HG02642 (cell line): ENCODE measurements at regions not wholly inside any gene's neighbourhood (a gene's known extent, or its start where the extent isn't known, plus 50 kb on each side); places are given as distances from the start of the nearest gene placed in this dataset.

Source experiments
- ATAC-seq: cut with Tn5 transposase; IDR thresholded peaks from one replicate; pipeline ENCODE4 v1.9.1; 2021; ENCODE audit warnings: mild to moderate bottlenecking; ENCODE audit not compliant: unreplicated experiment, poor library complexity

DNA sequence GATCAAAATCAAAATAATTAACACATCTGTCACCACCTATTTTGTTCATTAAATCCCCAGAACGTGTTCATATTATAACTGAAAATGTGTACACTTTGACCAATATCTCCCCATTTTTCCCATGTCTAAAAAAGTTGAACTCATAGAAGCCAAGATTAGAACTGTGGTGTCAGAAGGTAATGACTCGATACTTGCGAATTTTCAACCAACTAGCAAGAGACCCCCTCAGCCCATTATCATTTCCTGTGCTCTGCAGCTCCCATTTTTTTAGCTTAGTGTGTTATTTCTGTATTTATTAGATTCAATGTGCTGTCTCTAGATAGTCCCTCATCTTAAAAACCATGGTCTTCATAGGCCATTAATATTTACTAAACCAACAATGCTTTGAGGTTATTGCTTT is 248.7 kb upstream of the PIK3C3 start:
- no peak for ATAC-seq

DNA sequence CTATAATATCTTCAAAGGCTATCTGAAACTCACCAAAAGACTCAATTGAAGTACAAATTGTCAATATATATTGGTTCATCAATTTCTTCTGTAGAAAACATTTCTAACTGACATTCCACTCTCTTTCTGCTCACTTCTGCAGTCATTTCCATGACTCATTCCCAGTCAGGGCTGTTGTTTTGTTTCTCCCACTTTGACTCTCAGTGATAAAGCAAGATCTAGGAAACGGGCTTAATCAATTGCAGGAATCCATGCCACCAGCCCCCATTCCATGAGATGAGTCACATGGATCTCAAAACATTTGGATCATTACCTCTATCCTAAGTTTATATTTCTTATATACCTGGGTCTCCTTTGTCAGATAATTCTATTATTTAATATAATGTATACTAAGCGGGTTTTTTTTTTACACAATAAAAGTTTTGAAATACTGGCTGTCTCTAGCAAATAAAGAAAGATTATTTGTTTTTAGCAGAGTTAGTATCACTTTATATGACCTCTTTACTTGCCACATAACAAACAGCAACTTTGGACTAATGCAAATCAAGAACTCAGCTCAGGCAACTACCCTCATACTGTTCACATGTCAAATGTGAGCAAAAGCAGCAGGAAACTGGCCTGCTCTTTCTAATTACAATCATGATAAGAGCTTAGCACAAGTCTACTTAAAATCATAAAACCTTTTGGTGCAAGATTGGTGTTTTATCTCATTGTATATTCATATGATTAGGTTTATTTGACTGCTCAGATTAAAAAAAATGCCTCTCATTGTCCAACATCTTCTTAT is 251.1 kb upstream of the PIK3C3 start:
- ATAC-seq = no peak

DNA sequence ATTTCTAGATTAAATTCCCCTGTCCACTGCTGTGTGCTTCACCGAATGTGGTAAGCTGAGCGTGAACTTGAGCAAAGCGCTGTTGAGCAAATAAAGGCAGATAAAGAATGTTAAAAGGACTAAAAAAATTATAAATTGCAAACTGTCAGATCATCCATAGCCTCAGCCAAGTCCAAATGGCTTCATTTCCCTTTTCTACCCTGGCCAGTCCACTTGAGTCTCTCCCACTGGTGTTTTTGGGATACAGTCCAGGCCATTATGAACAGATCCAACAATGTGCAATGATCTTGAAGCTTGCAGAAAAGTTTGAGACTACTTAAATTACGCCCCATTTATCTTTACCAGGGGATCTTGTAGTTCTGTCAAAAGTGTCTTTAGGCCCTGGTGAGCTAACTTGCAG is 254.6 kb upstream of the PIK3C3 start:
- ATAC-seq = no peak

DNA sequence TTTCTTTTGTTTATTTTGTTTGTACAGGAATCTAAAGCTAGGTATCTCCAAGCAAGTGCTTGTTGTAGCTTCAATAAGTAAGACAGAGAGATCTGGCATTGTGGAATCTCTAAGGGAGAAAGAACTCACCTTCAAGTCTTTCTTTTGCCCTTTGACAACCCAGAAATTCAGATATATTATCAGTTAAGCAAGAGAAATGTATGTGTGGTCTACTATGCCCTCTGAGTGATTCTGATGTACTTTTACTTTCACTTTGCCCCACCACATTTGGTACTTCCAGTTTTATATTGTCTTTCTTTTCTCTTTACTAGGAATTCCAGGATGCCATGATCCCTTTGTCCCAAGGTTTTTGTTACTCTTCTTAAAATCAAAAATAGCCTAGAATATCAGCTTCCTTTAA is 259.6 kb upstream of the PIK3C3 start:
- ATAC-seq = no peak

DNA sequence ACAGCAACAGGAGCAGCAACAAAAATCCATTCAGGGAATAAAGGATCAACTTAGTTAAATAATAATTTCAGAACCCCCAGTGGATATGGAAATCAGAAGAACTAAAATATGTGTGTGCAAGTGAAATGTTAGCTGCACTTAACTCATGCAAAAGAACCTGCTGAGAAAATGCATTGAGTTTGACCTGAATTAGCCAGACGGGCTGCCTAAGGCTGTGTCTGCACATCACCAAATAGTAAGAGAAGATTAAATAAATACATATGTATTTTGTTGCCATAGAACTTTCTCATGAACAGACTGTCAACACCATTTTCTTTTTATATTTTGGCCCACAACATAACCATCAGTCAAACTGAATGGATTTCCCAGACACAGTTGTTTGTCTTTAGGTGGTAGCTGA is 262.0 kb upstream of the PIK3C3 start:
- no peak for ATAC-seq

DNA sequence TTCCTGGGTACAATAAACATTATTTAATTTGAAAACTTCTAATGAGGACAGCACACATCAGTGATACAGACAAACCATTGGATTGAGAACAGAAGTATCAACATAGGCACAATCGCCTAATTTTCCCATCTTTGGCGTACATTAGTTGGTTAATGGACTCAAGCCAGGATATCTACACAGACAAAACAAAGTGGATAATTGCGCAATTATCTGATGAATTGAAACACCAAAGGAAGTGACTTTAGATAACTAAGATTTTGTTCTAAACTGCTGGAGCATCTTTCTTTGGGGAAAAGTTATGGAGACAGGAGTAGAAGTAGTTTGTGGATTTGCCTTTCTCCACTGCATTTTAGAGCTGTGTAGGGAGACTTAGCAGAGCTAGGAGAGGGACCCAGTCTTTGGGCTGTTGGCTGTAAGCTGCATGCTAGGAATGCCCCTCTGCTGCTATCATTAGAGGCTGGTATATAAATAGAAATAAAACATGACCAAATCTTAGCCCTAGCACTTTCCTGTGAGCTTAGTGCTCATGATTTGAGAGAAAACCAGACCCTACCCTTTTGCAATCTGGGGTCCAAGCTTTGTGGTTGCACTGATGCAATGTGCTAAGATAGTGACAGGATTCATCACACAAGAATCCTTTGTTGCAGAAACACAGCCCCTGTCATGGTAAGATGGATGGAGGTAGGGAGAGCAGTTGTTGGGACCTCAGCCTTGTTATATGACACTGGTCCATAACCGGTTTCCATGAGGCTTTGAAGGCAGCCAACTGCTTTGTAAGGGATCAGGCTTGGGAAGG is 264.5 kb upstream of the PIK3C3 start:
- ATAC-seq = no peak

DNA sequence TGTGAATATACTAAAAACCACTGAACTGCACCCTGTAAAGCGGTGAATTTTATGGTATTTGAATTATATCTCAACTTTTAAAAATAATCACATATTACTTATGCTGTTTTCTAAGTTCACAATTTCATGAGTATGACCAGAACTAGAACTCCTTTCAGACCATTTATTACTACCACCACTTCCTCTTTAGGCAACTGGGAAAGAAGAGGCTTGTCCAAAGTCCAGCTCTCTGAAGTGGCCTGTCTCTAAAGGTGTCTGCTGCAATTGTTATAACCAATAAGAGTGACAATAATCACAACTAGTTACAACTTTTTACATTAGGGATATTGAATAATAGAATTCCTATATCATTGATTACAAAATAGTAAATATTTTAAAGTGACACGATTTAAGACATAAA is 267.9 kb upstream of the PIK3C3 start:
- no peak for ATAC-seq

DNA sequence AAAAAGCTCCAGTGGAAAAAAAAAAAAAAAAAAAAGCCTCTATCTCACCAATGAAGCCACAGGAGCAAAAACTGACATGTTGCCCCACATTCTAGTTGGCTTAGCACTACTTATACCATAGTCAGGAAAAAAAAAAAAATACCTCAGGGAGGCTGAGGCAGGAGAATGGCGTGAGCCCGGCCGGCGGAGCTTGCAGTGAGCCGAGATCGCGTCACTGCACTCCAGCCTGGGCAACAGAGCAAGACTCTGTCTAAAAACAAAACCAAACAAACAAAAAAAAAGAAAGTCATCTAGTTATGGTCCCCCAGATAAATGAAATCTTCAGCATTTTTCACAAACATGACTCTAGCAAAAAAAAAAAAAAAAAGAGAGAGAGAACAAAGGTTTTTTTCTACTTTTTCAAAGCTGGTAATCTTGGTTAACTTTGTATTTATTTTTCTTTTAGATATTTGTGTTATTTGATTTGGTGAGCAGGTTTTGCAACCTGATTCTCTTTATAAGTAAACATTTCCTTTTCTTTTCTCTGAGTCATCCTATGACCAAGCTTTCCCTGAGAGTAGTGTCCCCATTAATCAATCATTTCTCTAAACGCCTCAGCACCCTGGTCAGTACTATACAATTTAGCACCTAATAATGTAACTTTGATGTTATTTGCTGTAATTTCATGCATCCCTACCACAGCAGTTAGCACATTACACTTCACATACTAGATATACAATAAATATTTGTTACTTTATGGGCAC is 273.7 kb upstream of the PIK3C3 start:
- ATAC-seq = no peak

DNA sequence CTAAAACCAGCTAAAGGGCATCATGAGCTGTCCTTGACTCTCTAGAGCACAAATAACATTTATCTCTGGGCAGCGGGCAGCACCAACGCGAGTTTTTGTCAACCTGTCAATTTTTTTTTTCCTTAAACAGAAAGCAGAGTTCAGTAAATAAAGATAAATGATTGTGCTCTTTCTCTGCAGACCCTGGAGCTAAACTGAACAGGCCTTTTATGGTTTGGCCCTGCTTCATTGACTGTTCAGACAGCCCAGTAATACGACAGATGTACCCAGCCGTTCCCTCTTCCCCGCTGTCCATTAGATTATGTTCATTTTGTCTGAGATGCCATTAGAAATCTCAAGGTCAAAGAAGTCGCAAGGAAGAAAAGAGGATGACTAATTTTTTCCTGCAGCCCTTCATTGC is 280.5 kb upstream of the PIK3C3 start:
- ATAC-seq = no peak

DNA sequence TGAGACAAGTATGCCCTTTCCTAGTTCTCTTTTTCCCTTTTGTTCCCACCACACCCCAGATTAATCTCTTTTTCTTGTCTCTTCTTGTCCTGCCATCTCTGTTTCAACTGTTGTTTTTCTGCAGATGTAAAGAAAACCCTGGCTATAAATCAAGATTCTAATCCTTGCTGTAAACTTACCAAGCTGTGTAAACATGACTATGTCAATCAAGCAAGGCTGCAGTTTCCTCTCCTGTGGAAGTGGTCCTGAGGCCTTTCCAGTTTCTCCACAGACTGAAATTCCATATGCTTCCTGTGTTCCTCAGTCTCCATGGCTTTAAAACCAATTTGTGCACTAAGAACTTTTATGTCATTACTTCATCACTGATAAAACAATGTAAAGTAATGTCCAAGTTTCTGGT is 288.8 kb upstream of the PIK3C3 start:
- ATAC-seq = no peak

DNA sequence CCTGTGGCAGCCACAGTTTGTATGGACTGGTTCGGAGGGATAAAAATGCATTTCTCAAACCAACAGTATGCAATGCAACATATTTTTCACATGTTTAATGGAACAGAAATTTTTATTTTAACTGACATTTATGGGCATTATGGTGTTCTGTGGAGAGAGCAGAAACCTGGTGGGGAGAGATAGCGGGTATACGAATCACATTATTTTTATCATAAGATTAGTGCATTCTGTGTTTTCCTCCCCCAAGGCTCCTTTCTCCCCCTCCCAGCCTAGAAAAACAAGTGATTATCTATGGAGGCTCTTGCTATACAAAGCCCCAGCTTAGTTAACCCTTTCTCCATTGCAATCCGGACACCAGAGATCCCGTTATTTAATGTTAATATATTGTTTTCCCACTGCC is 289.8 kb upstream of the PIK3C3 start:
- ATAC-seq = no peak

DNA sequence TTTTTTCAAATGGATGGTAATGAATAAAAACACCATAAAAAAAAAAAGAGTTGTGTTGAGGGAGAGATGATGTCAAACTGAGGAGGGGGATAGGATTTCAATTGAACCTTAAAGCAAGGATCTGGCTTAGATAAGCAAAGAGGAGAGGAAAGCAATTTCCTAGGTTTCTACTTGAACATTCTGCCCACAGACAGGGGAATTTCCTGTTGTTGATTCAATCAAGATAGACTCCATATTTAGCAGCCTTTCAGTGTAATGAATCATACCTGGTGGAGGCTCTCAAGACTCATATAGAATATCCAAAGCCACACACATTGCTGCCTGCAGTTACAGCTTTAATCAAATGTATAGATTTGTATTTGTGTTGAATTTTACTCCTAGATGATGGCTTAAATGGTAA is 294.4 kb upstream of the PIK3C3 start:
- ATAC-seq = no peak

DNA sequence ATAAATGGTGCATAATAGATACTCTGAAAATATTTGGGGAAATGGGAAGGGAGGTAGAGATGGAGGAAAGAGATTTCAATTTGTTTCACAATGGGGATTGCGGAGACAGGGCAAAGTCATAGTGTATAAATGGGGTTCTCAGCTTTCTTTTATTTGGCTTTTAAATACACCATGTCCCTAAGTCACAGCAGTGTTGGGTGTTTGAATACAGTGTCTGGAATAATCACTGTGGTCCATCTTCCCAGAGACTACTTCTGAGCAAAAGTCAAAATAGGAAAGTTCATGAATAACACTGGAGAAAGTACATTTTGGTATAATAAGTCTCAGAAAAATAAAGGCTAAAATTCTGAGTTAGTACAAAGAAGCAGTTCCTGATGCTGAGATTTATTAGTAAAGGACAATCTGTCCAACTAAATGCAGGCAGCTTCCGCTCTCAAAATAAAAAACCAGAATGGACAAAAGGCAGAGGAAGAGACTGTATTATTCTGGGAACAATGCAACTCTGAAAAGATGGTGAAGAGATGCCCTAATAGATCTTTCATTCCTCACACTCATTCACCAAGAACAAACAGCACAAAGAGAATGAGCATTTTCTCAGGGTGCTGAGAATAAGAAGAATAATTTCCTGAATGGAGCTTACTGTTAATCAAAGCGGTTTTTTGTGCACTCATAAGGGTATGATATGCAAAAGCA is 295.4 kb upstream of the PIK3C3 start:
- no peak for ATAC-seq

DNA sequence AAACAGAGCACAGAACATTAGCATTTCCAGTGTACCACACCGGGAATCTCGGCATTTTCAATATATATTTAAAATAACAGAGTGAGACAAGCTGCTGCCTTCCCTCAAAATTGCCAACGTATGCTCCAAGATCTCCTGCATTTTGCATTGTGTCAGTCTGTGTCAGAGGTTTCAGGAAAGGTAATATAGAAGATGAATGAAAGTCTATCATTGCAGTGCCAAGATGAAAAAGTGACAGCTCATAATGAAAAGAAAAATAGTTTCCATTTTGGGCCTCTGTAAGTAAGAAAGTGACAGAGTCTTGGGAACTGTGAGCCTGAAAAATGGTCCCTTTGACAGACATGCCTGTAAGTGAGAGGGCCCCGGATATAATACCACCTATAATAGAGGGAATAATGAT is 297.8 kb upstream of the PIK3C3 start:
- ATAC-seq = no peak

DNA sequence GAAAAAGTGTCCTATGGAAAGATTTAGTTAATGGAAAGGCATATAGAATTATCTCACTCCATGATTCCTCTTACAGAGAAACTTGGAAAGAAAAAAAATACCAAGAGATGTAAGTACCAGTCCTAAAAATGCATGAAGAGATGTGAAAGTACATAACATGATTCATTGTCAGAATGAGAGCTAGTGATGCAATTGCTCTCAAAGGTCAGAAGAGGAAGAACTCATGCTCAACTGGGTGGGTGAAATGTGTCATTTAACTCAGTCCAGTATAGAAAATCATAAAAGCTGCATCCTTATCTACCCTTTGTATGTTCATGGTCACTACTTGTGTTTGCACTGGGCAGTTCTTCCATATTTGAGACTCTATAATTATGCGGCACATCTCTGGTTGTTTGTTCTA is 300.0 kb upstream of the PIK3C3 start:
- ATAC-seq = no peak

DNA sequence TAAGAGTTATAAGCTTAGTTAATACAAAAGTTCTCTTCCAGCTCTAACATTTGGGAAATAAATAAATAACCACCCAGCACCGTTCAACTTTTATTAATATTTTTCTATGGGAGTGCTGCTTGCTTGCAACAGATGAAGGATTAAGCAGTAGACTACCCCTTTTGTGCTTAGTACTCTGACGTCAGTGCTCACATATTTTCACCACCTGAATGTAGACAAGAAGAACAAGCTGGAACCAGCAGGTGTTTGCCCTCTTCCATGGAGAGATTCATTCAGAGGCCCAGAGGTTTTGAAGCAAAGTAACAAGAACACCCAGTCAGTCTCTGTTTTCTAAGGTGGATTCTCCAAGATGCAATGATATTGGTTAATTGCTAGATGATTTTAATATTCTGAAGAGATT is 307.1 kb upstream of the PIK3C3 start:
- no peak for ATAC-seq

DNA sequence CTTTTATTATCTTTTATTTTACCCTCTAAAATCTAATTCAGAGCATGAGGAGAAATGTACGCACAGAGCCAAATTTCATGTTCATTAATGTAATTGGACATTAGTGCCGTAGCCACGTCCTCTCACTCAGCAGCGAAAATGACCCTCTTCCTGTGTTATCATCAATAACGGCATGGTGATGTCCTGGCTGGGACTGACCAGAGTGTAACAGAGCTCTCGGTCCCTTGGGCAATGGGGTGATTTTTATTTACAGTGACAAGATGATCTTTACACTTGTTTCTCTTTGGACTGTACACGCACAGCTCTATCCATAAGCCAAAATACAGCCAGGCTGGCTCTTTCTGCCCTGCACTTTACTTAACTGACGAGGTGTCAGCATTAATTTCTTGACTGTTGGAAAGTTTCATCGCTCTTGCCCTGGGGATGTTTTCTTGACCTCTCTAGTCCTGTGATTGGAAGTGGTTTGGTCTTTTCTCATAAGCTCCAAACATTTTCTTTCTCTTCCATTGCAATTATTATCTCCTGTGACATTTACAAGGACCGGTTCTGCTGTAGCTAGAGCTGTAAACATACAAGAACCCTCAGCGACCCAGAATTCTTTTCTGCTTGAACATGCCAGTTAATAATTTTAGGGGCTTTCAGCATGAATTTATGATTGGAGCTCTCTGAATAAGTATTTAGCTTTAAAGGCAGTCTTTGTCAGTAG is 308.0 kb upstream of the PIK3C3 start:
- ATAC-seq = no peak

DNA sequence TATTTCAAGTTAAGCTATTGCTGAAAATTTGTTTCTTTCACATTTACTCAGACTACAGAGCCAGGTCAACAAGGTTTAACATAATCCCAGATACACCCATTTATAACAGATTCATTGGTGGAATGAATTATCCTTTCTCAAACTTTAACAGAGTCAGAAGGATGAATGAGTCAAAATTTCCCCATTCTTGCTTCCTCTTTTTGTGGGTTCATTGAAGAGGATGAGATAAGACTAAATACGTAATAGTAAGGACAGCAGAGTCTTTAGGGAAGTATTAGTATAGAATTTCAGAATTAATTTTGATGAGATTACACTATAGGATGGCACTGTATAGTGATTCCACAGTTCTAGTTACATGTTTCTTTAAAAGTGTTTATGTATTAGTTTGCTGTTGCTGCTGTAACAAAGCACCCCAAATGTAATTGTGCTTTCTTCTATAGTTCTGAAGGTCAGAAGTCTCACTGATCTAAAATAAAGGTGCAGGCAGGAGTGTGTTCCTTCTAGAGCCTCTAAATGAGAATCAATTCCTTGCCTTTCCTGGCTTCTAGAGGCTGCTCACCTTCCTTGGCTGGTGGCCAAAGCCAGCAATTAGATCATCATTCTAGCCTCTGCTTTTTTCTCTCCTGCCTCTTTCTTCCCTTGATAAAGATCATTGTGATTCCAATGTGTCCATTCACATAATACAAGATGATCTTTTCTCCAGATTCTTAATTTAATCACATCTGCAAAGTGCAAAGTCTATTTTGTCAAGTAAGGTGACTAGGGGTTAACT is 309.3 kb upstream of the PIK3C3 start:
- no peak for ATAC-seq

DNA sequence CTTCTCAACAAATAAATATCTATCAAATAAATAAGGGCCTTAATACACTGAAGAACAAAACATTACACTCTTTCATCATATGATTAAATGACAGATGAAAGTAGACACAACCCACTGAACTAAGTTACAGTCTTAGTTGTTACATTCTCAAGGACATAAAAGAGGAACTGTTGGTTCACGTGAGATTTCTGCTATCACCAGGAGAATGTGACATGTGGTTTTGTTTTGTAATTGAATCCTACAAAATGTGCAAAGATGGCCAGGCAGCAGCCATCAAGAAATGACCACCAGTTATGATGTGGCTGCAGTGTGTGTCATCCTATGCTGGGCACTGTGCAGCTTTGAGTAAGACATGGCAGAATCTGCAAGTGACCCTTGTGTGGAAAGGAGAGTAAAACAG is 310.6 kb upstream of the PIK3C3 start:
- no peak for ATAC-seq
